ENCODE measurements at regions not wholly inside any gene's neighbourhood (a gene's known extent, or its start where the extent isn't known, plus 50 kb on each side); places are given as distances from the start of the nearest gene placed in this dataset.

DNA sequence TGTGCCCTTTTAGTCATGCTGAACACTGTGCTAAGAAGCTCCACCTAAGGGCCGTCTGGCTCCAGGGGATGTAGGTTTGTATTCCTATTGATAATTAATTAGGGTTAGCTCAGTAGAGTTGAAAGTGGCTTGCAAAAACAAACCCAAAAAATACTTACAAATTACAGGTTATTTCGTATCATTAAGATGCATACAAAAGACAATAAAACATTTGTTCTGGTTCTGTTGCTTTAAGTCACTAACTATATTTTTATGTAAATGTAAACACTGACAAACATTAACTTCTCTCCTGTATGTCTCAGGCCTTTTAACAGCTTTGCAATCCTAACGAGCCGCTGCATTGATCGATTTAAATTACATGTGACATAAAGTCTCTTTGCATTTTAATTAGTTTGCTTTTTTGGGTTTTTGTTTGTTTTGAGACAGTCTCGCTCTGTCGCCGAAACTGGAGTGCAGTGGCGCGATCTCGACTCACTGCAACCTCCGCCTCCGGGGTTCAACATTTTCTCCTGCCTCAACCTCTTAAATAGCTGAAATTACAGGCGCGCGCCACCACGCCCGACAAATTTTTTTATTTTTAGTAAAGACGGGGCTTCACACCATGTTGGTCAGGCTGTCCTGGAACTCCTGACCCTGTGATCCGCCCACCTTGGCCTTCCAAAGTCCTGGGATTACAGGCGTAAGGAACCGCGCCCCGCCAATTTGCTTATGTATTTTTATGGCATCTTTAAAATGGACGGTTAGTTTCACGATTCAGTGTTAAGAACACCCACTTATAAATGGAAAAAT is 110.9 kb downstream of the HFE start:
- peak; percentile 78 for DNase-seq

DNA sequence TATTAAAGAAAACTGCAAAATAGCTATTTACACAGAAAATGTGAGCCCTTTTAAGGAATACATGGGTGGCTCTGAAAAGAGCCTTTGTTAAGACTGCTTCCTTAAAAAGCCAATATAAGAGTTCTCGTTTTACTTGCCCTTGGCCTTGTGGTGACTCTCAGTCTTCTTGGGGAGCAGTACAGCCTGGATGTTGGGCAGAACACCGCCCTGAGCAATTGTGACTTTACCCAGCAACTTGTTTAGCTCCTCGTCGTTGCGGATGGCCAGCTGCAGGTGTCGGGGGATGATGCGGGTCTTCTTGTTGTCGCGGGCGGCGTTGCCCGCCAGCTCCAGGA is 111.5 kb downstream of the HFE start:
- no peak for DNase-seq

DNA sequence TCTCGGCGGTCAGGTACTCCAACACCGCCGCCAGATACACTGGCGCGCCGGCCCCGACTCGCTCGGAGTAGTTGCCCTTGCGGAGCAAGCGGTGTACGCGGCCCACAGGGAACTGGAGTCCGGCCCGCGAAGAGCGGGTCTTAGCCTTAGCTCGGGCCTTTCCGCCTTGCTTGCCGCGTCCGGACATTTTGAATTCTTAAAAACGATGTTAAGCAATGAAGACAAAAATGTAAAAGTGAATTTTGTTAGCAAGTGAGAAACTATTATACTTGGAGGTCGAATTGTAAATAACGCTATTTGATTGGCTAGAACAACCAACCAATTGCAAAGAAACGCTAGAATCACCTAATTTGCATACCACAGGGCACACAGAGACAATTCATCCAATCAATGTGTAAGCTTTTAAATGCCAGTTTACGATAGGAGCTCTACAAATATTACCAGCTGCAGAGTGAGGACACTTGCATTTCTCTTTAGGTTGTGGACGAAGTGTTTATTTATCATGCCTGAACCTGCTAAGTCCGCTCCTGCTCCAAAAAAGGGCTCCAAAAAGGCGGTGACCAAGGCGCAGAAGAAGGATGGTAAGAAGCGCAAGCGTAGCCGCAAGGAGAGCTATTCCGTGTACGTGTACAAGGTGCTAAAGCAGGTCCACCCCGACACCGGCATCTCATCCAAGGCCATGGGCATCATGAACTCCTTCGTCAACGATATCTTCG is 112.0 kb downstream of the HFE start:
- DNase-seq = peak; percentile 91

DNA sequence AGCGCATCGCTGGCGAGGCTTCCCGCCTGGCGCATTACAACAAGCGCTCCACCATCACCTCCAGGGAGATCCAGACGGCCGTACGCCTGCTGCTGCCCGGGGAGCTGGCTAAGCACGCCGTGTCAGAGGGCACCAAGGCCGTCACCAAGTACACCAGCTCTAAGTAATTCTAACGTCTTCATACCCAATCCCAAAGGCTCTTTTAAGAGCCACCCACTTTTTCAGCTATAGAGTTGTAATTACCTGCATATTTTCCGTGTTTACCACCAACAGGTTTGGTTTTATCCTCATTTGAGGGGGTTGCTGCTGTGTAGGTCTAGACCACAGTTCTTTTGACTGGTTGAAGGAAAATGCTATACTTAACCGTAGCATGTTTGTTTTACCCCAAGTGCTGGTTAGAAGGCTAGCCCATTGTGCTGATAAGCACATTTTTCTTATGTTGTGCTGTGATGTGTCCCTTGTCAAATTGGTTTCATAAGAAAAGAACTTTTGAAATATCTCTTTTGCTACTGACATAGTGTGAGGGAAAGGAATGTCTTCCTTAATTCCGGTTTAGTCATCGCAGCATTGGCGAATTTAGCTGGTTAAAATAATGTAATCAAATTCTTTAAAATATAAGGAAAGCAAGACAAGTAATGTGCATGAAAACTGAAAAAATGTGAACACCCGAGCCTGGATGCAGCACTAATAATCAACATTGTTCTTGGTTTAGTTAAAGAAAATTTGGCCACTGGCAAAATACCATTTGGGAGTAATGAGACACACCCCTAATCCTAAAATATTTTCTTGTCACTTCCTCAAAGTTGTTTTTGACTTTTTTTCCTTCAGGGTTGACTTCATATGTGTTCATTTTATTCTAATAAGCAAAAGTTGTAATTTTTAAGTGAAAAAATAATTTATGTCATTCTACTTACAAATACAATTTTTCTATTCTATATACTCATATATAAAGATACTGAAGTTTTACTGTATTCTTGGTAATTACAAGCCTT is 112.8 kb downstream of the HFE start:
- no peak for DNase-seq

DNA sequence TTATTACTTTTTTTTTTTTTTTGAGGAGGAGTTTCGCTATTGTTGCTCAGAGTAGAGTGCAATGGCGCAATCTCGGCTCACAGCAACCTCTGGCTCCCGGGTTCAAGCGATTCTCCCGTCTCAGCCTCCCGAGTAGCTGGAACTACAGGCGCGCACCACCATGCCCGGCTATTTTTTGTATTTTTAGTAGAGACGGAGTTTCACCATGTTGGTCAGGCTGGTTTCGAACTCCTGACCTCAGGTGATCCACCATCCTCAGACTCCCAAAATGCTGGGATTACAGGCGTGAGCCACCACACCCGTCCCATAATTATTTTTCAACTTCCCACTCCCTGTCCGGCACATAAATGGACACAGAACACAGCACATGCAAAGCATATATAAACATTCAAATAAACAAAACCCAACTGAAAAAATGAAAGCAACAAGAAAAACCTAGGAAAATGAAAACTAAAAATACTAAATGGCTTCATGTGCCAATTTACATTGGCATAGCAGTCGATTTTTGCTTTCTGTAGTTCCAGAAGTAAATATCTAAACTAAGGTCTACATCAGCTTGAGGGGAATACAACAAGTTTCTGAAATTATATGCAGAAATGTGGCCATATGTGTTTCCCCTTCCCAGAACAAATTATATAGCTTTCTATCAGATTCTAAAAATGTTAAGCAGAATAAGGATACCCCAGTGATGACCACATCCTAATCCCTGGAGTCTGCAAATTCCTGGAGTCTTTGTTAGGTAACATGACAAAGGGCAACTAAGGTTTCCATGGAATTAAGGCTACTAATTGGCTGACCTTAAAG is 113.9 kb downstream of the HFE start:
- DNase-seq = no peak

DNA sequence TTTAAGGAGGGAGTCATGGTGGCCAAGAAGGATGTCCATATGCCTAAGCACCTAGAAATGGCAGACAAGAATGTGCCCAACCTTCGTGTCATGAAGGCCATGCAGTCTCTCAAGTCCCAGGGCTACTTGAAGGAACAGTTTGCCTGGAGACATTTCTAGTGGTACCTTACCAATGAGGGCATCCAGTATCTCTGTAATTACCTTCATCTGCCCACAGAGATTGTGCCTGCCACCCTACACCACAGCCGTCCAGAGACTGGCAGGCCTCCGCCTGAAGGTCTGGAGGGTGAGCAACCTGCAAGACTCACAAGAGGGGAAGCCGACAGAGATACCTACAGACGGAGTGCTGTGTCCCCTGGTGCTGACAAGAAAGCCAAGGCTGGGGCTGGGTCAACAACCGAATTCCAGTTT is 115.0 kb downstream of the HFE start:
- DNase-seq = no peak

DNA sequence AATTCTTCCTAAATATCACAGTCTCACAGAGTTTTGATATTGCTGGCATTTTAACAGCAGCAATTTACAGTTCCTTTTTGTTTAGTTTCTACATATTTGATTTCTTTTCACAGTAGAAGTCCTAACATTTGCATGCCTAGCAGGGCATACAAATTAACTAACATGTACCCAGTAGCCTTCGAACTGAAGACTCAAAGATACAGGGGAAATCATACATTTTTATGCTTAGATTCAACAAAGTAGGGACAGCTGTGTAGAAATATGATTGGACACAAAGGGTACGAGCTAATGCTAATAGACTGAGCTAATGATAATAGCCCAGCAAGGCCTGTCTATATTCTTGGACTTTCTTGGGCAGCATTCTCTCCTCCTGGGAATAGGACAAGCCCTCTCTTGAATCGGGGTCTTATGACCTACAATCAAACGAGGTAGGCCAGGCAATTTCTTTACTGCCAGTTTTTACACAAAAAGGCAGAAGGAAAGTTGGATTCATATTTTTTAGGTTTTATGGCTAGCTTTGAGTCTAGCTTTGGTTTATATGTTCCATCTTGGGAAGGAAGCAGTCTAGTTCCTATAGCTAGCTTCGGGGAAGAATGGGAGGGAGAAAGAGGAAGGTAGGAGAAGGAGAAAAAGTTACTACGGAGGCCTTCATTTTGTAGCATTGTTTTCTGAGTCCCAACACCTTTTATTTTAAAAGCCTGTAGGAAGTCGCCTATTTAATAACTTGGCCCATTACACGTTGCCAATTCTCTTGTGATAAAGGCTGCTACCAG is 115.8 kb downstream of the HFE start:
- no peak for DNase-seq

DNA sequence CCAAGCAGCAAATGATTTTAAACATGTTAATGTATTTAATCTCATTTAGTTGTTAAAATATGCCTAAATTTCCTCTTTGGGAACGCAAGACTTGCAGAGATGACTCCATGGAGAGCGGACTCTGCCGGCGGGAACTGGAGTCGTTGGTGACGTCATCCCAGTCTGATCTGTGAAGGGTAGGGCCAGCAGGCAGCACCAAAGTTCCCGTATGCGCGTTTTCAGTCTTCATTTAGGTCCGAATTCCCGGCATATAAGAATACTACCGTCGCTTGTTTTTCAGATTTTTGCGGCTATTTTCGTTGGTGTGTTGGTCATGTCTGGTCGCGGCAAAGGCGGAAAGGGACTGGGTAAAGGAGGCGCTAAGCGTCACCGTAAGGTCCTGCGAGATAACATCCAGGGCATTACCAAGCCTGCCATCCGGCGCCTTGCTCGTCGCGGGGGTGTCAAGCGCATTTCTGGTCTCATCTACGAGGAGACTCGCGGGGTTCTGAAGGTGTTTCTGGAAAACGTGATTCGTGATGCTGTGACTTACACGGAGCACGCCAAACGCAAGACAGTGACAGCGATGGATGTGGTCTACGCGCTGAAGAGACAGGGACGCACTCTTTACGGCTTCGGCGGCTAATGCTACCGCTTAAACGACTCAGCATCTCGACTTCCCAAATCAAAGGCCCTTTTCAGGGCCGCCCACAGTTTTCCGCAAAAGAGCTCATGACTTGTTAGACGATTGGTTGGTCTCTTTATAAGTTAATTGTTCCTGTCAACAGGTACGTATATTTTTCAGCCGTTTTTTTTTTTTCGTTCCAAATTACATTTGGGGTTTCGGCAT is 117.3 kb downstream of the HFE start:
- peak; percentile 95 for DNase-seq

DNA sequence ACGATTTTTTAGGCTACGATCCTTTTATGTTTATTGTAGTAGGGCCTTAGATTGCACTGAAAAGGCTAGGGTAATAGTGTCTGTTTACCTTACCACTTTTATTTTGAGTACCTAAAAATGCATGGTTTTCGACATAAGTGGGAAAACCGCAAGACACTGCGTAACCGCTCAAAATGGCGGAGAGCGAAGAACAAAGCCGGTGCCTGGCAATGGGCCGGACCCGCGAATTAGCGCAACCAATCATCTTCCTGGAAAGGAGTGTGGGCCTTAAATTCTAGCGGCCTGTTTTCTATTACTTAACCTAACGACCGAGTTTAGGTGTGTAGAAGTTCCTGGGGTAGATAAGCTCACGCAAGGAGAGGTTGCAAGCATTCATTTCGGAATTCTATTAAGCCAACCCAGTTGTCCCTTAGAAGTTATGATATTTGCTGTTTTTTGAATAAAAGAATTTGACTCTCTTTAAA is 118.0 kb downstream of the HFE start:
- DNase-seq = no peak

DNA sequence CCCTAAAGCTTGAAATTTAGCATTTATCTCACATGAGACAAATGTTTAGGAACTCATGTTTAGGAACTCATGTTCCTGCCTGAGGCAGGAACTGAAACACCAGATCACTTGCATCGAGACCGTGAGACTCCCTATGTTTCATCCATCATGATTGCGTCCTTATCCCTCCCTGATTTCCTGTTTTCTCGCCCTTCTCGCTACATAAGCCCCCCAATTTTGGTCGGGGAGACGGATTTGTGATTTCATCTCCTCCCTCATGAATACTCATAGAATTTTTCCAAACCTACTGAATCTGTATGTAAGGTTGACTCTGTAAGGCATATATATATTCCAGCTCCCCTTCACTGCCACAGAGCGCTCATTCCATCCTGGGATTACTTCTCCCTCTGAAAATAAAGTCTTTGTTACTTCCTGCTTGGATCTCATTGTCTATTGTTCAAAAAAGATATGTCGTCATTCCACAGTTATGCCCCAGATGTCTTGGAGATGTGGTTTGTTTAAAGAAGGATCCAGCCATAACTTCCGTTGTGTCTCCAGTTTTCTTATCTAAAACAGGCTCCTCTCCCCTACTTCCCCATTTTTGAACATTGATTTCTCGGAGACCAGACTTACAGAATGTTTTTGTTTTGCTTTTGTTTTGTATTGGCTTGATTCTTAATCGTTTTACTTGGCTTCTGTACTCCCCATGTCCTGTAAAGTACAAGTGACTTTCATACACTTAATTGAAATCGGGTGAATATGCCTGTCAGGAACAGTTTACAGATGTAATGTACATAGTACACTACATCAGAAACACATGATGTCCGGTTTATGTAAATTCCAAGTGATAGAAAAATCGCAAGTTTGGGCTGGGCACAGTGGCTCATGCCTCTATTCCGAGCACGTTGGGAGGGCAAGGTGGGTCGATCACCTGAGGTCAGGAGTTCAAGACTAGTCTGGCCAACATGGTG is 118.7 kb downstream of the HFE start:
- peak; percentile 72 for DNase-seq

DNA sequence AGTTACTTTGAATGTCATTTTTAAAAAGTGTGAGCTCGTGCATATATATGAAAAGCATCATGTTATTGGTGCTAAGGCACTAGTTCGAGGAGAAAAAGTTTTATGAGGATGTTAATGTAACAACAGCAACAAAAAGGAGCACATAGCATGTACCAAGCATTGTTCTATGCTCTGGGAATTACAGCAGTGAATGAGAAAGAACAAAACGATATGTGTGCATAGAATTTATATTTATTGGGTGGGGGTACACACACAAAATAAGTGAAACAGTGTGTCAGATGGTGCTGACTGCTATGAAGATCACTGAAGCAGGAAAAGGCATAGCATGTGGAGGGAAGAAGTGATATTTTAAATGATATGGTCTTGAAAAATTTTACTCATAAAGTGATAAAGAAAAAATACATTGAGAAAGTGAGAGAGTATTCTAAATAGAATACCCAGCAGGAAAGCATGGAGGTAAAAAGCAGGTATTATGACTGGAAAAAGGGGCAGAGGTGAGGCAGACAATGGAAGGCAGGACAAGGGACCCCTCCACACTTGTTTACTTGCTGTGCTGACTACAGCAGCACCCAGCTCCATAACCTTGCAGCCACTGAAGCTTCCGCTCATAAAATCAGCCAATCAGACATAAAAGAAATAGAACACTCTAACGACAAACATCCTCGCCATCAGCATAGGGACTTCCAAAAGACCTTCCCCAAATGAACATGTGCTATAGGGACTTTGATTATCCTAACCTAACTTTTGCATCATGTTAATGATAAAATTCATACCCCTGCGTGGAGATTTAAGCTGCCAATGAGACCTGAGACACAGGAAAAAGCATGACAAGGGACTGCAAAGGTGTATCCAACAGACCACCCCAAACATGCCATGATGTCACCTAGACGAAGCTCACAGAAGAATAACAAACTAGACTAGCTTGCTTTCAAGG is 119.9 kb downstream of the HFE start:
- DNase-seq = no peak

DNA sequence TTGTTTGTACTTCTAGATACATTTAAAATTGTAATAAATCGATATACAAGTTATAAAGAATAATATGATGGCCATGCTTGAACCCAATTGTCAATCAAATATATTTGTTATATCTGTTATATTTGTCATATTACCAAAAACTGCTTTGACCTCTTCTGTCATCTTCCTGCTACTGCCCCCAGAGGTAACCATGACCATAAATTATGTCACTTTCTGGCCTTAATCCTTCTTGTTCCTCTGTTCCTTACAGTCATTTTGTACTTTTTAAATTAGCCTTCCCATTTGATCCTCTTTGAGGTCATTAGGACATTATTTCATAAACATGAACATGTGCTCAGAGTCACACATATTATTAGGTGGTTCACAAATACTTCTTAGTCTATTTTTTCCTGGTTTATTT is 124.7 kb downstream of the HFE start:
- no peak for DNase-seq

DNA sequence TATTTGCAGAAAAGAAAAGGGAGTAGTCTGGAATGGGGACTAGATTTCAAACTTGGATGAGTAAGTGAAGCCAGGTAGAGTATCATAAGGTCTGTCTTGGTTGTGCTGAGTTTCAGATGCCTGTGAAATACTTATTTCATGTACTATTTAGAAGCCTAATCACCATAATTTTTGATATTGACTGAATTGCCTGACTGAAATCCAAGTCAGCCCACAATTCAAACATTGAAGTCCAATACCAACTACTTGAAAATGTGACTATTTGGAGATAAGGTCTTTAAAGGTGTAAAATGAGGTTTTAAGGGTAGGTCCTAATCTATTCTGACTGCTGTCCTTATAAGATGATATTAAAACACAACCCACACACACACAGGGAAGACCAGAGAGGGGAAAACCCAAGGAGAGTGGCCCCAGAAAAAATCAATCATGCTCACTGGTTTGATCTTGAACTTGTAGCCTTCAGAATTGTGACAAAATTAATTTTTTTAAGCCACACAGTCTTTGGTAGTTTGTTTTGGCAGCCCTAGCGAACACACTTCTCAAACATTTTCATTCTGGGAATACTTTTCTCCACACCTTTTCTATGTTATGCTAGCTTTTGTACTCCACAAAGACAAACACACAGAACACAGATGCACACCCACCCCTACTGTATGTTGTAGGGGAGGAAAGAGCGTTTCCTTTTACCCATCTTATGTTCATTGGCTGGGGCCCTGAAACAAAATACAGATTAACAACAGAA is 126.3 kb downstream of the HFE start:
- DNase-seq = no peak

DNA sequence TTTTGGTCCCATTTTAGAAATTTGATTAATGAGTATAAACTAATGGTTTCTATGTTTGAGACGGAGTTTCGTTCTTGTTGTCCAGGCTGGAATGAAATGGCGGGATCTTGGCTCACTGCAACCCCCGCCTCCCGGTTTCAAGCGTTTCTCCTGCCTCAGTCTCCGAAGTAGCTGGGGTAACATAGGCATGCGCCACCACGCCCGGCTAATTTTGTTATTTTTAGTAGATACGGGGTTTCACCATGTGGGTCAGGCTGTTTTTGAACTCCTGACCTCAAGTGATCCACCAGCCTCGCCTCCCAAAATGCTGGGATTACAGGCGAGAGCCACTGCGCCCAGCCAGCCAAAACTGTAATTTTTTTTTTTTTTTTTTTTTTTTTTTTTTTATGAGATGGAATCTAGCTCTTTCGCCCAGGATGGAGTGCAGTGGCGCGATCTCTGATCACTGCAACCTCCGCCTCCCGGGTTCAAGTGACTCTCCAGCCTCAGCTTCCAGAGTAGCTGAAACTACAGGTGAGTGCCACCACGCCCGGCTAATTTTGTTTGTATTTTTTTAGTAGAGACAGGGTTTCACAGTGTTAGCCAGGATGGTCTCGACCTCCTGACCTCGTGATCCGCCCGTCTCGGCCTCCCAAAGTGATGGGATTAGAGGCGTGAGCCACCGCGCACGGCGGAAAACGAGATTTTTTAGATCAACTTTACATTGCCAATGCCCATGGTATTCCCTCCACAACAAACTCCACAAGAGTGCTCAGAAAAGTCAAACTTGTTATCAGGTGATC is 127.8 kb downstream of the HFE start:
- no peak for DNase-seq

DNA sequence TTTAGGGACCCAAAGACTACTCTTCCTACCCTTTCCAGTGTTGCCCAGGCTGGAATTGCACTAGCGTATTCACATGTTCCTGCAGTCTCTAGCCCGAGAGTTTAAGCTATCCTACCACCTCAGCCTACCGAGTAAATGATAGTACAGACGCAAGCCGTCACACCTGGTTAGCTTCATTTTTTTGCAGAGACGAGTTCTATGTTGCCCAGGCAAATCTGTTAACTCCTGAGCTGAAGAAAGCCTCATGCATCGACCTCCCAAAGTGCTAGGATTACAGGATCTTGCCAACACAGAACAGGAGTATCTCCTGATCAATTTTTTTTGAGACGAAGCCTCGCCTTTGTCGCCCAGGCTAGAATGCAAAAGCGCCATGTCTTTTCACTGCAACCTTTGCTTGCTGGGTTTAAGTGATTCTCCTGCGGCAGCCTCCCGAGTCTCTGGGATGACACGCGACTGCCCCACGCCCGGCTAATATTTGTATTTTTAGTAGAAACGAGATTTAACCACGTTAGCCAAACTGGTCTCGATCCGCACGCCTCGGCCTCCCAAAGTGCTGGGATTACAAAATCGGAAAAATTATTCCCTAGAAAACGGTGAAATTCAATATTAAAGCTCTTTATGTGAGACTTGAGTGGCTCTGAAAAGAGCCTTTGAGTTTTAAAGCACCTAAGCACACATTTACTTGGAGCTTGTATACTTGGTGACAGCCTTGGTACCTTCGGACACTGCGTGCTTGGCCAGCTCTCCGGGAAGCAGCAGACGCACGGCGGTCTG is 128.5 kb downstream of the HFE start:
- peak; percentile 72 for DNase-seq
